AG10803 (cell line): ENCODE measurements at regions not wholly inside any gene's neighbourhood (a gene's known extent, or its start where the extent isn't known, plus 50 kb on each side); places are given as distances from the start of the nearest gene placed in this dataset.
A peak's percentile ranks its signal among the peaks of the same experiment; 100 is the strongest.
"Not testable (repeated sequence)": the region's sequence is repeated elsewhere in the genome, so short reads cannot be mapped to it uniquely, and the experiment has no call there.

Source experiments
- DNase-seq: peaks from one replicate; pipeline ENCODE4 v3.0.0; 2010; ENCODE audit warnings: low read depth
- H3K4me3 ChIP-seq: 2 replicates; pipeline ENCODE4 v1.5.1; 2011; ENCODE audit warnings: mild to moderate bottlenecking, low read length, control low read depth
- TF ChIP-seq, protein P1 (sequence below): conservative IDR thresholded peaks from 2 replicates; pipeline ENCODE4 v1.5.1; 2011; ENCODE audit warnings: mild to moderate bottlenecking, low read length, control low read depth, inconsistent platforms

DNA sequence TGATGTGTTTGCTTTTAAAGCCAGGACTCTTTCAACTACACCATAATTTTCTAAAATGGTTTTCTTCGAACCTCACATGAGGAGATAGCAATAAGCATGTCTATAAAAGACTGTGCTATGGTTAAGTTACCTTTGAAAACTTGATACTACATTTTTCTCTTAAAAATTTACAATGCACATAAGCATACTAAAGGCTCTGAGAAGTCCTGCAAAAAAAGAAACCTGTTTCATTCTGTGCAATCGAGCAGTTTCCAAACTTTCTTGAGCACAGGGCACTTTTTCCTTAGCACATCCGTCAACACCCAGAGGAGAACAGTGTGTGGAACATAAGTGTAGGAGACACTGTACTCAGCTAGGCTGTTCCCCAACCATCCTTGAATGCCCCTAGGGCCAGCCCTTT is 144.1 kb upstream of the ARHGAP20 start:
- DNase-seq: no peak
- TF ChIP-seq, protein P1, sequence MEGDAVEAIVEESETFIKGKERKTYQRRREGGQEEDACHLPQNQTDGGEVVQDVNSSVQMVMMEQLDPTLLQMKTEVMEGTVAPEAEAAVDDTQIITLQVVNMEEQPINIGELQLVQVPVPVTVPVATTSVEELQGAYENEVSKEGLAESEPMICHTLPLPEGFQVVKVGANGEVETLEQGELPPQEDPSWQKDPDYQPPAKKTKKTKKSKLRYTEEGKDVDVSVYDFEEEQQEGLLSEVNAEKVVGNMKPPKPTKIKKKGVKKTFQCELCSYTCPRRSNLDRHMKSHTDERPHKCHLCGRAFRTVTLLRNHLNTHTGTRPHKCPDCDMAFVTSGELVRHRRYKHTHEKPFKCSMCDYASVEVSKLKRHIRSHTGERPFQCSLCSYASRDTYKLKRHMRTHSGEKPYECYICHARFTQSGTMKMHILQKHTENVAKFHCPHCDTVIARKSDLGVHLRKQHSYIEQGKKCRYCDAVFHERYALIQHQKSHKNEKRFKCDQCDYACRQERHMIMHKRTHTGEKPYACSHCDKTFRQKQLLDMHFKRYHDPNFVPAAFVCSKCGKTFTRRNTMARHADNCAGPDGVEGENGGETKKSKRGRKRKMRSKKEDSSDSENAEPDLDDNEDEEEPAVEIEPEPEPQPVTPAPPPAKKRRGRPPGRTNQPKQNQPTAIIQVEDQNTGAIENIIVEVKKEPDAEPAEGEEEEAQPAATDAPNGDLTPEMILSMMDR: no peak
- no peak overlapping the region for H3K4me3 ChIP-seq

DNA sequence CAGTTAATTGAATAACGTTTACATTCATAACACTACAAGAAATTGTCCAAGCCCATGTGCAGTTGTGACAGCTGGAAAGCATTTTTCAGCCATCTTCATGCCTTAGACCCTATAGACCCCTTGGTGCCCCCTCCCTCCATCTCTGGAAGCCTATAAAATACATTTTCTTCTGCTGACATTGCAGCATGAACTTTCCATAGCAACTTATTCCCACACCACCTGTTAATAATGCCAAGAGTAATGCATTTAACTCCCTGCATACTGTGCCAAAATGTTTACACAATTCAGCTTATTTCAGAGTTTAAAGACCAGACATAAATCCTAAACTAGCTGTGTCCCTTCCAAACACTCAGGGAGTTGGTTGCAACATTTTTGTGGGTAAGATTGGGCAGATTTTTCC is 143.0 kb upstream of the ARHGAP20 start:
- no peak overlapping the region for H3K4me3 ChIP-seq
- peak; percentile 47 for DNase-seq
- TF ChIP-seq, protein P1: no peak

DNA sequence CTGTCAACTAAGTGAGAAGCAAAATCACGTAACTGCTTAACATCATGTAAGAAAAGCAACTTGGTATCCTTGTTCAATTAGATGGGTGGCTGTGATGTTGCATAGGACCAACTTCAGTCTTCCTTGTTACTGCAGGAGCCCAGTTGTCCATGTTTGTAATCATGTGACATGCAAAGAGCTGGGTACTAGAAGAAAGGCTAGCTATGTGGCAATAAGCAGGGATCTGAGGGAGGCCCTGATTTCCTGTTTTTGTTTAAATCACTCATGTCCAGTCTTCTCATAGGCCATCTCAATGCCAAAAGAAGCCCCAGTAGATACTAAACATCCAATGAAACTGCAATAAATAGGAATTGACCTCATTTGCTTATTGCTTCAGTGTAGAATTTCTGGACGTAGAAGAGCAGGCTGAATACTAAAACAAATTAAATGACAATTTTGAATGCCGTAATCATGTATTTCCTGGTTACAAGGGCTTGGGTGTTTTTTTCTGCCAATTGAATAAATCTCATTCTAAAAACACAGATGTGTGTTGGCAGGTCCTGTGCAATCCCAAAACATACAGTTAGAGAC is 140.8 kb upstream of the ARHGAP20 start:
- DNase-seq: no peak
- TF ChIP-seq, protein P1: no peak

DNA sequence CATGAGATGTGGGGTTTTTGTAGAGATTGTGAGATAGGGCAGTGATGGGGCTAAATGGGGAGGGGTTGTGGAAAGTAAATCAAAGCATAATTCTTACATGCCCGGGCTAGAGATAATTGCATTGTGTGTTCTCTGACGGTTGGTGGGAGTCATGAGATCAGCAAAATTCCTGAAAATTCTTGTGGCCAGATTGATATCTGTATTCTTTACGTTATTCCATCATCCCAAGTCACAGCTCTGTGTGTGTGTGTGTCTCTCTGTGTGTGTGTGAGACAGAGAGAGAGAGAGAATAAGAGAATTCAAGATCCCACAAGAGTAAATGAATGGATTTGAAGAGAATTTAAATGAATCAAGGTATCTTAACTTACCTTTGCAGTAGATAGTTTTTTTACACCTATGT is 138.6 kb upstream of the ARHGAP20 start:
- TF ChIP-seq, protein P1: no peak
- H3K4me3 ChIP-seq: no peak overlapping the region

More for the DNA sequence above, 140.8 kb upstream of the ARHGAP20 start:
- no peak overlapping the region for H3K4me3 ChIP-seq

DNA sequence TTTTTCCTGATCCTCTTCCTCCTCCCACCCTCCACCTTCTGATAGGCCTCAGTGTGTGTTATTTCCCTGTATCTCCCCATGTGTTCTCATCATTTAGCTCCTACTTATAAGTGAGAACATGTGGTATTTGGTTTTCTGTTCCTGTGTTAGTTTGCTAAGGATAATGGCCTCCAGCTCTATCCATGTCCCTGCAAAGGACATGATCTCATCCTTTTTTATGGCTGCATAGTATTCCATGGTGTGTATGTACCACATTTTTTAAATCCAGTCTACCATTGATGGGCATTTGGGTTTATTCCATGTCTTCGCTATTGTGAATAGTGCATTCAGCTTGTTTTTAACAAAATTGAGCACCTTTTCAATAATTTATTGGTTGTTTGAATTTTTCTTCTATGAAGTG is 130.8 kb upstream of the ARHGAP20 start:
- not testable (repeated sequence) for DNase-seq, H3K4me3 ChIP-seq

More for the DNA sequence above, 138.6 kb upstream of the ARHGAP20 start:
- no peak for DNase-seq

DNA sequence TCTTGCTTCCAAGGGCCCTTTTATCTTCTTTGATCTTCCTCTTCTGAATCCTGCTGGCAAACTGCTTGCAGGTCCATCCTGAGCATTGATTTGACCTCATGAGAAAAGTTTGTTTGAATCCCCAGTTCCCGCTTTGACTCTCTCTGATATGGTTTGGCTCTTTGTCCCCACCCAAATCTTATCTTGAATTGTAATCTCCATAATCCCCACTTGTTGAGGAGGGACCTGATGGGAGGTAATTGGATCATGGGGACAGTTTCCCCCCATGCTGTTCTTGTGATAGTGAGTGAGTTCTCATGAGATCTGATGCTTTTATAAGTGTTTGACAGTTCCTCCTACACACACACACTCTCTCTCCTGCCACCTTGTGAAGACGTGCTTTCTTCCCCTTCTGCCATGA is 126.6 kb upstream of the ARHGAP20 start:
- H3K4me3 ChIP-seq: no peak overlapping the region
- DNase-seq: no peak
- TF ChIP-seq, protein P1: no peak

DNA sequence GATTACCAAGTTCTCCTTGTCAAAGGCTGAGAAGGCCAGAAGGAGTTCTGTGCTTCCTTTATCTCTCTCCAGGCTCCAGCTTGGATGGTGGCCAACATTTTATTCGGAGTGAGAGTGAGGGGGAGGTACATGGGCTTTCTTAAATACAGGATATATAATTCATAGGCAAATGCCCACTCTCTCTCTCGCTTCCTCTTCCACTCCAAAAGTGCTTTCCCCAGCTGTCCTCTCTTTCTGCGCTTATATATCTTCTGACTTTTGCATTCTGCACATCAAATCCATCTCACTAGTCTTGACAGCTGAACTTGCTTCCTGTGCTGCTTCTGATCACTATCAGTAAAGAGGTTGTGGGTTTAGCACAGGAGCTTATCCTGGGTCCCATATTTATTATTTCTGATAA is 125.4 kb upstream of the ARHGAP20 start:
- TF ChIP-seq, protein P1: no peak
- H3K4me3 ChIP-seq: no peak overlapping the region
- no peak for DNase-seq

DNA sequence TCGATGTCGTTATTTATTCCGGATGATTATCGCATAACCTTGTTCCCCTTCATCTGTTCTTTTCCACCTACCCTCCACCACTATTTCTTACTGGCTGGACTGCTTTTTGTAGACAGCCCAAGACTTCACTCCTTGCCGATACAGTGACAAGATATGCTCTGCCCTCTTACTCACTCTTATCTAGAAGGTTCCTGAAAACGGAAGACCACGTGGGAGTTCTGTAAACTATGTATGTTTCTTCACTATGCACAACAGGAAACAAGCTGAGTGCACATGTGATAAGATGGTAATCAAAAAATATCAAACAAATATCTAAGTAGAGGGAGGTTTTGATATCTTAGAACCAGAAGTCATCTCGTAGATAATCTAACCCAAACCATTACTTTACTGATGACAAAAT is 122.9 kb upstream of the ARHGAP20 start:
- H3K4me3 ChIP-seq: no peak overlapping the region
- TF ChIP-seq, protein P1: no peak

More for the DNA sequence above, 122.9 kb upstream of the ARHGAP20 start:
- no peak for DNase-seq
